Caki2 (cell line): ENCODE measurements at regions not wholly inside any gene's neighbourhood (a gene's known extent, or its start where the extent isn't known, plus 50 kb on each side); places are given as distances from the start of the nearest gene placed in this dataset.

Experiments used
- DNase-seq: peaks from one replicate; pipeline ENCODE4 v3.0.0-alpha.2; 2015; ENCODE audit warnings: low read depth
- in situ Hi-C: cut with HindIII; loops from 2 replicates; pipeline ENCODE4 v1.10.0; 2016; ENCODE audit warnings: low sequenced_read_pairs, low pct_unique_long_range_greater_than_20kb, mixed read lengths

- in situ Hi-C loops = no loop called here
- DNase-seq = no peak
Observed at GRCh38 chr12:115417610-115418009, 733.6 kb upstream of the TBX3 start.

GRCh38 chr12:115416869-115417268 is 732.9 kb upstream of the TBX3 start:
- no peak for DNase-seq
- in situ Hi-C loops = no loop called here

- in situ Hi-C loops = no loop called here
Observed at GRCh38 chr12:115413626-115414025, 729.7 kb upstream of the TBX3 start.

GRCh38 chr12:115412831-115413230 is 728.9 kb upstream of the TBX3 start:
- in situ Hi-C loops = no loop called here
- DNase-seq = no peak

More at GRCh38 chr12:115413626-115414025, 729.7 kb upstream of the TBX3 start:
- DNase-seq = no peak

- no peak for DNase-seq
- in situ Hi-C loops = no loop called here
Observed at GRCh38 chr12:115411121-115411520, 727.1 kb upstream of the TBX3 start.

- in situ Hi-C loops = no loop called here
- DNase-seq = no peak
Observed at GRCh38 chr12:115408642-115409041, 724.7 kb upstream of the TBX3 start.

- no peak for DNase-seq
- in situ Hi-C loops = no loop called here
Observed at GRCh38 chr12:115407723-115408122, 723.7 kb upstream of the TBX3 start.

- DNase-seq = no peak
- in situ Hi-C loops = no loop called here
Observed at GRCh38 chr12:115407036-115407435, 723.1 kb upstream of the TBX3 start.

GRCh38 chr12:115405471-115405860 is 721.5 kb upstream of the TBX3 start:
- no peak for DNase-seq

GRCh38 chr12:115404761-115405470 is 720.9 kb upstream of the TBX3 start:
- in situ Hi-C loops = no loop called here
- peak; percentile 18 for DNase-seq

More at GRCh38 chr12:115405471-115405860, 721.5 kb upstream of the TBX3 start:
- in situ Hi-C loops = no loop called here

GRCh38 chr12:115403689-115404088 is 719.7 kb upstream of the TBX3 start:
- in situ Hi-C loops = no loop called here
- no peak for DNase-seq

- in situ Hi-C loops = no loop called here
- DNase-seq = no peak
Observed at GRCh38 chr12:115403253-115403652, 719.3 kb upstream of the TBX3 start.

GRCh38 chr12:115402443-115403180 is 718.6 kb upstream of the TBX3 start:
- in situ Hi-C loops = no loop called here

GRCh38 chr12:115401761-115402160 is 717.8 kb upstream of the TBX3 start:
- no peak for DNase-seq
- in situ Hi-C loops = no loop called here

More at GRCh38 chr12:115402443-115403180, 718.6 kb upstream of the TBX3 start:
- DNase-seq = no peak

GRCh38 chr12:115400011-115400410 is 716.0 kb upstream of the TBX3 start:
- DNase-seq = no peak
- in situ Hi-C loops = no loop called here

- no peak for DNase-seq
- in situ Hi-C loops = no loop called here
Observed at GRCh38 chr12:115398311-115398781, 714.4 kb upstream of the TBX3 start.

- in situ Hi-C loops = no loop called here
- no peak for DNase-seq
Observed at GRCh38 chr12:115396567-115396966, 712.6 kb upstream of the TBX3 start.

GRCh38 chr12:115394496-115395220 is 710.7 kb upstream of the TBX3 start:
- in situ Hi-C loops = no loop called here
- DNase-seq = no peak

GRCh38 chr12:115388139-115388538 is 704.2 kb upstream of the TBX3 start:
- in situ Hi-C loops = no loop called here
- no peak for DNase-seq
